RWPE1 (cell line): ENCODE measurements at regions not wholly inside any gene's neighbourhood (a gene's known extent, or its start where the extent isn't known, plus 50 kb on each side); places are given as distances from the start of the nearest gene placed in this dataset.

ENCODE experiments used
- CTCF ChIA-PET: fragments of 350-600 bp; sonication (Branson Sonifier 250); formaldehyde crosslinking; extraction: SDS; loops from one replicate; lab custom pipeline; 2021; lab: Yijun Ruan, JAX
- POLR2A ChIA-PET: fragments of 400-600 bp; formaldehyde crosslinking; extraction: SDS; loops from one replicate; lab custom pipeline; 2020; ENCODE audit warnings: antibody characterized with exemption; ENCODE audit not compliant: low non-redundant PET; lab: Yijun Ruan, JAX
- DNase-seq: peaks from one replicate; pipeline ENCODE4 v3.0.0; 2012; ENCODE audit warnings: low spot score
- H3K27ac ChIP-seq: fragments of 450-650 bp; 2 replicates; pipeline ENCODE4 v1.5.1; 2017
- CTCF ChIP-seq: fragments of 450-650 bp; conservative IDR thresholded peaks from 2 replicates; pipeline ENCODE4 v1.5.1; 2017; ENCODE audit warnings: low read depth, mild to moderate bottlenecking

GRCh38 chr3:67201026-67201425 lies 202.9 kb downstream of the KBTBD8 start:
- no peak for TF ChIP-seq CTCF
- POLR2A ChIA-PET, result no interaction called here
- no peak overlapping the region for H3K27ac ChIP-seq
- CTCF ChIA-PET, result interaction anchor here (0.7 kb wide), 1 partner anchor 702 kb away, joined by 3 read pairs; no protein-coding TSS in a partner anchor
- DNase-seq, result no peak

- no peak overlapping the region for H3K27ac ChIP-seq
- no peak for TF ChIP-seq CTCF
- ChIA-PET CTCF (no interaction called here), POLR2A (no interaction called here)
- DNase-seq, result no peak
Measured at GRCh38 chr3:67202053-67202452, 203.9 kb downstream of the KBTBD8 start.

- TF ChIP-seq CTCF, result no peak
Measured at GRCh38 chr3:67204951-67205350, 206.8 kb downstream of the KBTBD8 start.

GRCh38 chr3:67215690-67216089 lies 217.6 kb downstream of the KBTBD8 start:
- POLR2A ChIA-PET, result no interaction called here
- TF ChIP-seq CTCF, result no peak

More at GRCh38 chr3:67204951-67205350, 206.8 kb downstream of the KBTBD8 start:
- ChIA-PET POLR2A (no interaction called here), CTCF (no interaction called here)
- no peak for DNase-seq
- H3K27ac ChIP-seq, result no peak overlapping the region

GRCh38 chr3:67227030-67227429 lies 228.9 kb downstream of the KBTBD8 start:
- H3K27ac ChIP-seq, result no peak overlapping the region
- CTCF ChIA-PET, result no interaction called here
- TF ChIP-seq CTCF, result no peak
- POLR2A ChIA-PET, result no interaction called here
- no peak for DNase-seq

More at GRCh38 chr3:67215690-67216089, 217.6 kb downstream of the KBTBD8 start:
- no peak overlapping the region for H3K27ac ChIP-seq
- CTCF ChIA-PET, result no interaction called here
- DNase-seq, result no peak

GRCh38 chr3:67228136-67228535 lies 230.0 kb downstream of the KBTBD8 start:
- ChIA-PET POLR2A (no interaction called here), CTCF (no interaction called here)
- TF ChIP-seq CTCF, result no peak
- no peak overlapping the region for H3K27ac ChIP-seq
- no peak for DNase-seq
